GM12875 (cell line): ENCODE measurements at regions not wholly inside any gene's neighbourhood (a gene's known extent, or its start where the extent isn't known, plus 50 kb on each side); places are given as distances from the start of the nearest gene placed in this dataset.

Experiments used
- H3K4me3 ChIP-seq: one replicate; pipeline ENCODE4 v1.5.1; 2011; ENCODE audit warnings: low read depth, low read length, control low read depth
- CTCF ChIP-seq: IDR thresholded peaks from 2 replicates; pipeline ENCODE4 v1.5.1; 2011; ENCODE audit warnings: low read depth, mild to moderate bottlenecking, control low read depth, inconsistent platforms, low read length, moderate library complexity, borderline replicate concordance; ENCODE audit not compliant: insufficient read depth

- no peak for TF ChIP-seq CTCF
- H3K4me3 ChIP-seq = no peak overlapping the region
Measured at GRCh38 chr12:85369365-85370154, 89.5 kb downstream of the ALX1 start.

DNA sequence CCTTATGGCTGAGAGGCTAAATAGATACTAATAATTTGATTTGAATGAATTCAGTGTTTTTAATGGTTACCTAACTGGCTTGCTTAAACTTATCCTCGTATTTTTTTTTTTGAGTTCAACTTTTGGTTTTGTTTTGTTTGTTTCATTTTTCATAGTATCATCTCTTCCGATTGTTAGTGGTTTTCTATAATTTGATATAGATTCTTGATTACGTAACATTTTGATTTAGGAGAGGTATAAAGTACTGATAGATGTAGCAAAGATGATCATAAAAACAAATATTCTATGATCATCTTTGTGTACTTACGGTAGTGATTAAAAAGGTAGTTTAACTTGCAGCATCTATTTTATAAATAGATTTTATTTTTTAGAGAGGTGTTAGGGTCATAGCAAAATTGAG, 93.0 kb downstream of the ALX1 start:
- H3K4me3 ChIP-seq = no peak overlapping the region
- no peak for TF ChIP-seq CTCF

DNA sequence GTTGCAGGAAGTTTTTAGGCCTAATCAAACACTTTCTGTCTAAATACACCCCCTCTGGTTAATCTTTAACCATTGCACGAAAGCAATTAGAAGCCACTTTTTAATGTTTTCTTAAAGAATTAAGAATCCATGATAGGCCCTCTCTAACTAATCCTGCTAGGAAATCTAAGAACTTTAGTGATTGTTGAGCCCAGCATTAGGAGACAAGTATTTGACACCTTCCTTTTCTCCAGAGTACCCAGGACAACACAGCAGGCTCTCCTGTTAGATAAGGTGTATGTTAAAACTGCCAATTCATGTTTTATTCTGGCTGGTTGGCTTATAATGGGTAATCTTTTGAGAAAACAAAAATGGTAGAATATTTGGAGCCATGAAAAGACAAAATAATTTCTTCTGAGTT, 95.0 kb downstream of the ALX1 start:
- no peak for TF ChIP-seq CTCF
- H3K4me3 ChIP-seq = no peak overlapping the region

DNA sequence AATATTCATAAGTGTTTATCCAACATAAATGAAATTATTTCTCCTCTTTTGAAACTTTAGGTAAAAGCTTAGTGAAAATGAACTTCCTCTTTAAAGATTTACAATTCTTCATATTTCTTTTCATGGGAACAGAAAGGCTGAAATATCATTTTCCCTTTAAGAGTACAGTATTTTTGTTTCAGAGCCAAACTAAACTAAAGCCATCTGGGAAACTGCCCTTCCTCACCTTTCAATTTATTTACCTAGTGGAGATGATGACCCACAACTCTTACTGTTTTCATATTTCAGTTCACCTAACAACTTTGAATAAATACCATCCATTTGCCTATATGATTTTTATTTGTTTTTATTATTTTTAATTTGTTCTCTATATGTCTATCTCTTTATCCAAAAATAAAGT, 105.4 kb downstream of the ALX1 start:
- no peak for TF ChIP-seq CTCF
- H3K4me3 ChIP-seq = no peak overlapping the region

DNA sequence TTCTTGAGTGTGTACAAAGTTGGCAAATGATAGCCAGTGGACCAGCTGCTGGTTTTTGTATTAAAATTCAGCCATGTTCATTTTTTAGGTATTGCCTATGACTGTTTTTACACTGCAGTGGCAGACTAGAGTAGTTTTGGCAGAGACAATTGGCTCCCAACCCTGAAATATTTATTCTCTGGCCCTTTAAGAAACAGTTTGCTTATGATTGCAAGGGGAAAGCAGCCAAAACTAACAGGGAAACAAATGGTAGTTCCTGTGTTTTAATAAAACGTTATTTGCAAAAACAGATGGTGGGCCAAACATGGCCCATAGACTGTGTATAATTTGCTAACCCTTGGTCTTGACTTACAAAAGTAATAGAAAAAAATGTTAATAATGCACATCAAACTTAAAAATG, 110.2 kb downstream of the ALX1 start:
- no peak for TF ChIP-seq CTCF

GRCh38 chr12:85392508-85392907, 112.5 kb downstream of the ALX1 start:
- TF ChIP-seq CTCF = no peak
- no peak overlapping the region for H3K4me3 ChIP-seq

More for the DNA sequence above, 110.2 kb downstream of the ALX1 start:
- H3K4me3 ChIP-seq = no peak overlapping the region

- TF ChIP-seq CTCF = no peak
- H3K4me3 ChIP-seq = no peak overlapping the region
Measured at GRCh38 chr12:85393606-85394005, 113.6 kb downstream of the ALX1 start.
